Urinary bladder (tissue), 3 donors: ENCODE measurements at regions not wholly inside any gene's neighbourhood (a gene's known extent, or its start where the extent isn't known, plus 50 kb on each side); places are given as distances from the start of the nearest gene placed in this dataset.

Source experiments
- DNase-seq: peaks from one replicate; pipeline ENCODE4 v3.0.0-alpha.2; 2015; ENCODE audit errors: extremely low spot score
- H3K27ac ChIP-seq: one replicate; pipeline ENCODE4 v1.5.1; 2013; ENCODE audit warnings: low read depth, mild to moderate bottlenecking, moderate library complexity
- H3K36me3 ChIP-seq: one replicate; pipeline ENCODE4 v1.6.1; 2013; ENCODE audit warnings: mild to moderate bottlenecking, moderate library complexity; ENCODE audit not compliant: insufficient read depth
- H3K4me1 ChIP-seq: one replicate; pipeline ENCODE4 v1.6.1; 2013; ENCODE audit warnings: mild to moderate bottlenecking, moderate library complexity; ENCODE audit not compliant: insufficient read depth
- H3K4me3 ChIP-seq: one replicate; pipeline ENCODE4 v1.5.1; 2013; ENCODE audit warnings: low read depth, low read length
- WGBS: extraction: QIAGEN DNeasy Blood & Tissue Kit; methylation state at CpG from one replicate; pipeline ENCODE4 v1.1.7; 2013; 5-methylcytosine and 5-hydroxymethylcytosine counted together
- donor health status: healthy with polysubstance abuse.
- donor health status: healthy.

- Histone ChIP-seq H3K27ac (no peak overlapping the region), H3K36me3 (no peaks in the 10 kb centered on the region), H3K4me1 (no peaks in the 10 kb centered on the region), H3K4me3 (no peak overlapping the region)
- WGBS: 60% methylated on average over 7 of the region's 7 CpGs
- DNase-seq: no peak
Measured at GRCh38 chr12:24173067-24173466, 223.6 kb upstream of the SOX5 start.

GRCh38 chr12:24172773-24173066 lies 223.2 kb upstream of the SOX5 start:
- no peaks in the 10 kb centered on the region for H3K4me1 ChIP-seq
- no peak overlapping the region for H3K4me3 ChIP-seq
- no peak for DNase-seq
- no peaks in the 10 kb centered on the region for H3K36me3 ChIP-seq
- H3K27ac ChIP-seq: no peak overlapping the region

GRCh38 chr12:24172031-24172772 lies 222.7 kb upstream of the SOX5 start:
- WGBS: 83% methylated on average over 13 of the region's 13 CpGs
- no peaks in the 10 kb centered on the region for H3K36me3 ChIP-seq
- H3K4me3 ChIP-seq: no peak overlapping the region
- DNase-seq: no peak
- H3K4me1 ChIP-seq: no peaks in the 10 kb centered on the region
- H3K27ac ChIP-seq: no peak overlapping the region

GRCh38 chr12:24155042-24155441 lies 205.6 kb upstream of the SOX5 start:
- Histone ChIP-seq H3K36me3 (no peaks in the 10 kb centered on the region), H3K27ac (no peak overlapping the region), H3K4me3 (no peak overlapping the region), H3K4me1 (no peaks in the 10 kb centered on the region)
- no peak for DNase-seq
- 84% methylated on average over 2 of the region's 2 CpGs for WGBS

- no peak overlapping the region for H3K4me3 ChIP-seq
- no peak for DNase-seq
- 67% methylated on average over 2 of the region's 2 CpGs for WGBS
- no peaks in the 10 kb centered on the region for H3K36me3 ChIP-seq
- H3K27ac ChIP-seq: no peak overlapping the region
- H3K4me1 ChIP-seq: no peaks in the 10 kb centered on the region
Measured at GRCh38 chr12:24153079-24153478, 203.6 kb upstream of the SOX5 start.

- H3K36me3 ChIP-seq: no peaks in the 10 kb centered on the region
- WGBS: 84% methylated on average over 3 of the region's 3 CpGs
- H3K27ac ChIP-seq: no peak overlapping the region
- no peaks in the 10 kb centered on the region for H3K4me1 ChIP-seq
- DNase-seq: no peak
- H3K4me3 ChIP-seq: no peak overlapping the region
Measured at GRCh38 chr12:24152270-24152669, 202.8 kb upstream of the SOX5 start.

GRCh38 chr12:24143928-24144327 lies 194.5 kb upstream of the SOX5 start:
- Histone ChIP-seq H3K4me3 (no peak overlapping the region), H3K27ac (no peak overlapping the region), H3K36me3 (no peaks in the 10 kb centered on the region), H3K4me1 (no peaks in the 10 kb centered on the region)
- DNase-seq: no peak

- H3K27ac ChIP-seq: no peak overlapping the region
- DNase-seq: no peak
- H3K4me3 ChIP-seq: no peak overlapping the region
- no peaks in the 10 kb centered on the region for H3K36me3 ChIP-seq
- 86% methylated on average over 9 of the region's 9 CpGs for WGBS
- H3K4me1 ChIP-seq: no peaks in the 10 kb centered on the region
Measured at GRCh38 chr12:24139035-24139434, 189.6 kb upstream of the SOX5 start.

GRCh38 chr12:24138041-24138440 lies 188.6 kb upstream of the SOX5 start:
- no peak for DNase-seq
- WGBS: 82% methylated on average over 6 of the region's 6 CpGs
- Histone ChIP-seq H3K4me1 (no peaks in the 10 kb centered on the region), H3K4me3 (no peak overlapping the region), H3K36me3 (no peaks in the 10 kb centered on the region), H3K27ac (no peak overlapping the region)

GRCh38 chr12:24135158-24135850 lies 185.8 kb upstream of the SOX5 start:
- no peak overlapping the region for H3K27ac ChIP-seq

GRCh38 chr12:24134092-24134491 lies 184.6 kb upstream of the SOX5 start:
- H3K4me1 ChIP-seq: no peaks in the 10 kb centered on the region
- DNase-seq: no peak
- H3K27ac ChIP-seq: no peak overlapping the region
- no peaks in the 10 kb centered on the region for H3K36me3 ChIP-seq
- H3K4me3 ChIP-seq: no peak overlapping the region

More at GRCh38 chr12:24135158-24135850, 185.8 kb upstream of the SOX5 start:
- no peaks in the 10 kb centered on the region for H3K36me3 ChIP-seq
- WGBS: 44% methylated on average over 5 of the region's 5 CpGs
- no peak for DNase-seq
- no peaks in the 10 kb centered on the region for H3K4me1 ChIP-seq
- H3K4me3 ChIP-seq: no peak overlapping the region

GRCh38 chr12:24133384-24133783 lies 183.9 kb upstream of the SOX5 start:
- H3K36me3 ChIP-seq: no peaks in the 10 kb centered on the region
- no peak overlapping the region for H3K27ac ChIP-seq
- no peaks in the 10 kb centered on the region for H3K4me1 ChIP-seq
- no peak overlapping the region for H3K4me3 ChIP-seq
- 84% methylated on average over 4 of the region's 4 CpGs for WGBS
- no peak for DNase-seq

GRCh38 chr12:24127919-24128721 lies 178.7 kb upstream of the SOX5 start:
- 96% methylated on average over 9 of the region's 9 CpGs for WGBS
- DNase-seq: no peak
- no peaks in the 10 kb centered on the region for H3K4me1 ChIP-seq
- no peak overlapping the region for H3K4me3 ChIP-seq
- no peaks in the 10 kb centered on the region for H3K36me3 ChIP-seq
- no peak overlapping the region for H3K27ac ChIP-seq

GRCh38 chr12:24125280-24125679 lies 175.8 kb upstream of the SOX5 start:
- 94% methylated on average over 4 of the region's 4 CpGs for WGBS
- H3K27ac ChIP-seq: no peak overlapping the region
- no peaks in the 10 kb centered on the region for H3K4me1 ChIP-seq
- DNase-seq: no peak
- no peak overlapping the region for H3K4me3 ChIP-seq
- no peaks in the 10 kb centered on the region for H3K36me3 ChIP-seq
